ENCODE measurements at regions not wholly inside any gene's neighbourhood (a gene's known extent, or its start where the extent isn't known, plus 50 kb on each side); places are given as distances from the start of the nearest gene placed in this dataset.

- H3K79me1 ChIP-seq (ENCODE audit: low read depth in 1 of 2, low read length in 2 of 2): no peaks in the 10 kb centered on the region
- ATAC-seq (ENCODE audit: low read depth) (no peak), DNase-seq (no peak)
- no peak overlapping the region for H4K8ac ChIP-seq (ENCODE audit: low read depth in 2 of 2, low read length in 2 of 2)
- H2AK5ac ChIP-seq (ENCODE audit: low read depth, low read length): no peak overlapping the region
- no peak overlapping the region for H3K4me3 ChIP-seq (ENCODE audit: insufficient read depth, low read depth, low read length)
- no peaks in the 10 kb centered on the region for H4K20me1 ChIP-seq (ENCODE audit: insufficient read depth, low read length)
- no peak overlapping the region for H3K4me2 ChIP-seq (ENCODE audit: low read depth, low read length)
- ChIA-PET POLR2A (ENCODE audit: unreplicated experiment) (no interaction called here), CTCF (no interaction called here)
- no peak overlapping the region for H3K23ac ChIP-seq (ENCODE audit: low read depth, low read length)
- H3K9ac ChIP-seq (ENCODE audit: low read depth, low read length): no peak overlapping the region
- H2AFZ ChIP-seq (replicated peaks; ENCODE audit: low read length, poor library complexity): no peak overlapping the region
- H3K18ac ChIP-seq (ENCODE audit: low read depth, low read length): no peak overlapping the region
- no peaks in the 10 kb centered on the region for H3K4me1 ChIP-seq (ENCODE audit: control insufficient read depth, insufficient read depth, low read length)
- BruUV-seq (replicated peaks): no TSS peak
- H3K27ac ChIP-seq (ENCODE audit: insufficient read depth, low read length): no peak overlapping the region
- TF ChIP-seq BHLHE40 (IDR thresholded peaks at IDR 0.05; ENCODE audit: low read depth, low read length) (no peak), CTCF (conservative IDR thresholded peaks at IDR 0.05; ENCODE audit: low read depth, low read length) (no peak), RCOR1 (IDR thresholded peaks at IDR 0.05; ENCODE audit: insufficient replicate concordance, low read length) (no peak), POLR2A (IDR thresholded peaks at IDR 0.05; ENCODE audit: low read depth, low read length) (no peak), MXI1 (IDR thresholded peaks at IDR 0.05; ENCODE audit: borderline replicate concordance, low read depth, low read length) (no peak), FOS (IDR thresholded peaks at IDR 0.05; ENCODE audit: low read depth, low read length) (no peak), MAFK (IDR thresholded peaks at IDR 0.05; ENCODE audit: low read depth, low read length) (no peak), RFX5 (IDR thresholded peaks at IDR 0.05; ENCODE audit: low read depth, low read length) (no peak), USF2 (IDR thresholded peaks at IDR 0.05; ENCODE audit: low read depth, low read length) (no peak), ELK1 (IDR thresholded peaks at IDR 0.05; ENCODE audit: borderline replicate concordance, low read depth, low read length) (no peak), CEBPB (IDR thresholded peaks at IDR 0.05; ENCODE audit: low read depth, low read length) (no peak), MAZ (IDR thresholded peaks at IDR 0.05; ENCODE audit: borderline replicate concordance, low read depth, low read length) (no peak), RAD21 (IDR thresholded peaks at IDR 0.05; ENCODE audit: low read length) (no peak), NFE2L2 (IDR thresholded peaks at IDR 0.05; ENCODE audit: low read depth, low read length) (no peak), SMC3 (IDR thresholded peaks at IDR 0.05; ENCODE audit: low read depth, low read length) (no peak), CHD1 (IDR thresholded peaks at IDR 0.05; ENCODE audit: low read depth, low read length) (no peak)
- in situ Hi-C loops (cut with MboI; ENCODE audit: low sequenced_read_pairs) (no loop called here), intact Hi-C loops (cut with micrococcal nuclease) (no loop called here), dilution Hi-C loops (cut with HindIII; ENCODE audit: low sequenced_read_pairs, unreplicated experiment) (no loop called here)
- no peak overlapping the region for H3K14ac ChIP-seq (replicated peaks; ENCODE audit: low read depth, low read length)
- H2BK120ac ChIP-seq (ENCODE audit: low read depth, low read length): no peak overlapping the region
- H4K91ac ChIP-seq (ENCODE audit: insufficient read depth, low read depth, low read length): no peak overlapping the region
- no peak overlapping the region for H4K5ac ChIP-seq (ENCODE audit: low read depth, low read length)
- no peak overlapping the region for H2BK15ac ChIP-seq (ENCODE audit: low read depth, low read length)
- H3K9me3 ChIP-seq (ENCODE audit: control insufficient read depth, insufficient read depth, low read length): no peaks in the 10 kb centered on the region
- no peaks in the 10 kb centered on the region for H3K36me3 ChIP-seq (ENCODE audit: control insufficient read depth, insufficient read depth, low read length)
- no peak overlapping the region for H2BK20ac ChIP-seq (ENCODE audit: low read depth, low read length)
- H3K27me3 ChIP-seq (ENCODE audit: control insufficient read depth, insufficient read depth, low read length): peaks cover 7% of the 10 kb centered on the region
- H3K9me1 ChIP-seq (ENCODE audit: insufficient read depth, low read length): no peaks in the 10 kb centered on the region
- WGBS, 2 experiments (ENCODE audit: extremely low coverage in 2 of 2, insufficient read length in 1 of 2): no CpG with 5 or more reads among the region's 4 CpGs
- H2BK5ac ChIP-seq (ENCODE audit: low read depth, low read length, poor library complexity, severe bottlenecking): no peak overlapping the region
- H3K56ac ChIP-seq (ENCODE audit: extremely low read depth, insufficient read depth, low read length): no peak overlapping the region
- H3K4ac ChIP-seq (ENCODE audit: low read depth, low read length): no peak overlapping the region
- no peak overlapping the region for H2AK9ac ChIP-seq (replicated peaks; ENCODE audit: low read depth, low read length, poor library complexity)
These were observed 54.4 kb upstream of the SYT6 start for GRCh38 chr1:114208106-114208505.

Measured in IMR-90 (cell line).